DMS79 treated with DMSO at 0.1 percent for 48 hours (cell line): ENCODE measurements at regions not wholly inside any gene's neighbourhood (a gene's known extent, or its start where the extent isn't known, plus 50 kb on each side); places are given as distances from the start of the nearest gene placed in this dataset.
"Not testable (repeated sequence)": the region's sequence is repeated elsewhere in the genome, so short reads cannot be mapped to it uniquely, and the experiment has no call there.

Experiments used
- DNase-seq: peaks from one replicate; lab custom pipeline; 2025; lab: John Stamatoyannopoulos, UW

DNA sequence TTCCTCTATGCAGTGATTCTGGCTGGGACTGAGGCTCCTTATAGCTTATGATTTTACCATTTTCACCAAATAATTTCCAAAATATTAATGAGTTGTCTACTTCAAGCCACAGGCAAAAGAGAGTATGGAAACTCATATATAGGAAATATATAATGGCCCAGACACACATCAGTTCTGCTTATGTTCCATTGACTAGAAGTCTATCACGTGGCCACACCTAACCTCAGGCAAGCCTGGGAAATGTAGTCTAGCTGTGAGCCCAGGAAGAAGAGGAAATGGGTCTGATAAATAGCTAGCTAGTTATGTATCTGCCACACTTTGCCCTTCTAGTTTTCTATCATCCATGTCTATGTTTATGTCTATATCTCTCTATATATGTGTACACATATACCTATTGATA, 195.1 kb downstream of the OTOL1 start:
- DNase-seq: no peak

DNA sequence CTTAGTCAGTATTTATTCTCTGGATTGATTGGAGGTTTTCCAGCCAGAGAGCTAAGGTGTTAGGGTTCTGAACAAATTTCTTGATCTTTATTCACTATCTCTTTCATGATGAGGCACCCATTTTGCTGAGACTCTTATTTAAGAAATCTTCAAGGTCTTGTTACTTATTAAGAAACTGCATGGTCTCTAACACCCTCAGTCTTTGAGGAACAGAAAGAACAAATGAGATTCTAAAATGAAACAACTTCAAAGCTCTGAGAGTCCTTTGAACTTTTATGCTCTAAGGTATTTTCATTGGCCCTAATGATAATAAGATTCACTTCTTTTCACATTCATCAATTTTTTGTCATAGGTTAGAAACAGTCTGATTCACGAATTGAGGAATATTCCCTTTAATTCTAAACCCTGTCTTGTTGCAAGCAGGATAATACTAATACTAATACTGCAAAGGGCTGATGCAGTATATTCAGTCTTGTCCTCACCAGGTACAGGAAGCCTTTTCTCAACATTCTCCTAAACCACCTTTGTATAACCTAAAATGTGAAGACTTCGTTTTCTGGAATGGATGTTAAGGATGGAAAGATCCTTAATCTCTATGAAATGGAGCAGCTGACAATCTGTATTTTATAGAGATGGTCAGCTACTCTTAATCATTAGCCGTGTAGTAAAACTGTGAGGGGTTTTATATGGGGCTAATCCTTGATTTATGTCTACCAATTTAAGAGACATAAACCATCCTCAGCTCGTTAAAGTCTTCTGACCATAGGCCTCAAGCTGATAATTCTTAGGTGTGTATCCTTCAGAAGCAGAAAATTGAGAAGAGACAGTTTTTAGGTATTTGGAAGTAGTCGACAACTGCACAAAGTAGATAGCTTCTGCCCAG, 198.3 kb downstream of the OTOL1 start:
- DNase-seq: no peak

DNA sequence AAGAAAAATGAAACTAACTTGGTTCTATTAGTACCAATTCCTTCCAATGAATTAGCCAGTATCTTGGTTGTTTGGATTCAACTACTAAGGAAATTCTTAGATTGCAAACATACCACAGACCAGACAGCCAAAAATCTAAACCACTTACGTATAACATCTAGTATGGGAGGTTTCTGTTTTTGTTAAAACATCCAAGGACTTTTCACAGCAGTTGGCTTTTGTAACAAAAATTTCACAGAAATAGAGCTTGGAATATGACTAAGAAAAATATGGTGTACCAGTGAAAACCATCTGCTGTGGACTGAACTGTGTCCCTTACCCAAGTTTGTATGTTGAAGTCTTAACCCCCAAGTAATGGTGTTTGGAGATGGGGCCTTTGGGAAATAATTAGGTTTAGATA, 199.2 kb downstream of the OTOL1 start:
- no peak for DNase-seq

DNA sequence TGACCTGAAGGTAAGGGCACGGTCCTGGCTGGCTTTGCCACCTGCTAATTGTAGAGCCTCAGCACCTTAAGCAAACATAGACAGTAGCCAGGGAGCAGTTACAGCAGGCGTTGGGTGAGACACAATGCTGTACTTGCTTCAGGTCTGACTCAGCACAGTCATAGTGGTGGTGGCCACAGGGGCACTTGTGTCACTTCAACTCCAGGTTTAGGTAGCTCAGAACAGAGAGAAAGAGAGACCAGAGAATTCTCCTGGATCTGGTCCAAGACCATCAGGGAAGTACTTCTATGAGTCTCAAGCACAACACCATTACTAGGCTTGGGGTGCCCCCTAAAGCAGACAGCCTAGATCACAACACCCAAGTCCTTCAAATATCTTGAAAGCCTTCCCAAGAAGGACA, 204.4 kb downstream of the OTOL1 start:
- no peak for DNase-seq

DNA sequence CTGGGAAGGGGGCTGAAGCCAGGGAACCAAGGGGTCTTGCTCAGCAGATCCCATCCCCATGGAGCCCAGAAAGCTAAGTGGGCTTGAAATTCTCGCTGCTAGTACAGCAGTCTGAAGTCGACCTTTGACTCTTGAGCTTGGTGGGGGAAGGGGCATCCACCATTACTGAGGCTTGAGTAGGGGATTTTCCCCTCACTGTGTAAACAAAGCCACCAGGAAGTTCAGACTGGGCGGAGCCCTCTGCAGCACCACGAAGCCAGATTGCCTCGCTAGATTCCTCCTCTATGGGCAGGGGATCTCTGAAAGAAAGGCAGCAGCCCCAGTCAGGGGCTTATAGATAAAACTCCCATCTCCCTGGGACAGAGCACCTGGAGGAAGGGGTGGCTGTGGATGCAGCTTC, 210.6 kb downstream of the OTOL1 start:
- not testable (repeated sequence) for DNase-seq

DNA sequence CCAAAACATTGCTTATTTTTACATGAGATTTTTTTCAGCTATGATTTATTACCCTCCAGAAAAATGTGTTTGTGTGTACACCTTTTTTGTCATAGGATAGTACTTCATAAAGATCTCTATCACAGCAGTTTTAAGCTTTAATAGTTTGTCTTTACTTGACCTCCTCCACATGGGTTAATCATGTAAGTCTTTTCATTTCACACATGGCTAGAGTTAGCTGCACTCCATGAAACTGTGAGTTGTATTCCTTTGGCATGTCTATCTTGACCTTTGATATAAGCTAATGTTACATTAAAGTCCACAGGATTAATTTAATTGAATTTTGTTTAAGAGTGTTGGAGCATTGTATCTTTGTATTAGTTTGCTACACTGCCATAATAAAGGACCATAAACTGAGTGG, 217.1 kb downstream of the OTOL1 start:
- no peak for DNase-seq

DNA sequence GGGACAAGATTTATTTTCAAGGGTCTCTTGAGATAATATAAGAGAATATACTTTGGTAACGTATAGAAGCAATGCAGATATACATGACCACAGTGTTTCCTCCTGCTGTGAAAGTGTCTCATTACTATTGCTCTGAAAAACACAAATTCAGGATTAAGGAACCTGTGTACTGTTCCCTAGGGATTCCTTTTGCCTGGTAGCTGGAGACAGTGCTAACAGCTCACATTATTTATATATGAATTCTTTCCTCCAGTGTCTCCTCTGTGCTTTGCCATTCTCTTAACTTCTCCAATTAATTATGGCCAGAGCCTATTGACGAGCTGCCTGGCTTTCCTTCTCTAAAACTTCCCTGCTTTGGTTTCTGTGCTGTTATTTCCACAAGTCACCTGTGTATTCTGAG, 235.4 kb downstream of the OTOL1 start:
- DNase-seq: no peak

DNA sequence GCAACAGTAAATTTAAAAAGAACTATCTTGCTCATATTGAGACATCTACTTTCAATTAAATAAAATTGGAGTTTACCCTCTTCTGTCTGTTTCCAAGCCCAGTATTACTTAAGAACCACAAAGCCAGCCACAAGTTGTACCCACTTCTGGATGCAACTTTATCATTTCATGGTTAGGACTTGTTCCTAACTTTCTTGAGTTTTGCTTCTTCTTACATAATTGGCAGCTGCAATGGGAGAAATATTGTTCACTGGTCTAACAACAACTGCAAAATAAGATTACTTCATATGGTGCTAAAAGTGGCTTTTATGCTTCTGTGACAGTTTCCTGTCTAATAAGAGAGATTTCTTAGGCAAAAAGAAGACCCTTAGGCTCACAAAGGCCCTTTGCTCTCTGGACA, 240.6 kb downstream of the OTOL1 start:
- DNase-seq: no peak

DNA sequence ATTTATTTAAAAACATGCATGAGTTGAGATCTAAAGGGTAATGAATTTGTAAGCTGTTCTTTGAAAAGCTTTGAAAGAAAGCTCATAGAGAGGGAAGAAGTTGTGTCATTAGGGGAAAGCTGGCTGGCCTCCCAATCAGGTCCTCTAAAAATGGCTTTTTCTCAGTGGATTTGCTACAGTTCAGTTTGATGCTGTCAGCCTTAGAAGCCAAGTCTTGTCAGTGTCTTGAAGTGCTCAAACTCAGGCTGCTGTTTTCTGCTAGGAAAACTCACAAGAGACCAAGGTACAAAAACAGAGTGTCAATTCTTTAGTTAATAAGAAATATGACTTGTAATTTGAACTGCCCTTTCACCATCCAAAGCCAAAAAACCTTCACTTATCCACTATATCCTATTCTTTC, 243.8 kb downstream of the OTOL1 start:
- no peak for DNase-seq

DNA sequence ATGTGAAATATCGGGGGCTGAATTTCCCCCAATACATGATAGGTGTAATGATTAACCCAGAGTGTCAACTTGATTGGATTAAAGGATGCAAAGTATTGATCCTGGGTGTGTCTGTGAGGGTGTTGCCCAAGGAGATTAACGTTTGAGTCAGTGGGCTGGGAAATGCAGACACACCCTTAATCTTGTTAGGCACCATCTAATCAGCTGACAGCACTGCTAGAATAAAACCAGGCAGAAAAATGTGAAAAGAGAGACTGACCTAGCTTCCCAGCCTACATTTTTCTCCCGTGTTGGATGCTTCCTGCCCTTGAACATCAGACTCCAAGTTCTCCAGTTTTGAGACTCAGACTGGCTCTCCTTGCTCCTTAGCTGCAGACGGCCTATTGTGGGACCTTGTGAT, 247.8 kb downstream of the OTOL1 start:
- no peak for DNase-seq

DNA sequence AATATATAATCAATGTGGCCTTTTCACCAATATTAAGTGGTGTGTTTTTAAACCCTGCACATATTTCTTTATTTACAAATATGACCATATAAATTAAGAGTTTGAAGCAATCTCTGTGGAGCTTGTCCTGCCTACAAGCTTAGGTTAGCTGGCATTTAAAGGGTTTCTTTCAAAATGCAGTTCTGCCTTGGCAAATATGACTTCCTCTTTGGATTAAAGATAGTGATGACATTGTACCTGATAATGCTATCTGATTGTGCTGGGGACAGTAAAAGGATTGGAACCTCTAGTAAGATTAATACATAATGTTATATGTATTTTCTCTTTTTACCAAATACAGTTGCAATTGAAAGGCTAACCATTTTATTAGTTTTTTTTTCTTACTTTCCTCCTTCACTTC, 249.1 kb downstream of the OTOL1 start:
- no peak for DNase-seq

DNA sequence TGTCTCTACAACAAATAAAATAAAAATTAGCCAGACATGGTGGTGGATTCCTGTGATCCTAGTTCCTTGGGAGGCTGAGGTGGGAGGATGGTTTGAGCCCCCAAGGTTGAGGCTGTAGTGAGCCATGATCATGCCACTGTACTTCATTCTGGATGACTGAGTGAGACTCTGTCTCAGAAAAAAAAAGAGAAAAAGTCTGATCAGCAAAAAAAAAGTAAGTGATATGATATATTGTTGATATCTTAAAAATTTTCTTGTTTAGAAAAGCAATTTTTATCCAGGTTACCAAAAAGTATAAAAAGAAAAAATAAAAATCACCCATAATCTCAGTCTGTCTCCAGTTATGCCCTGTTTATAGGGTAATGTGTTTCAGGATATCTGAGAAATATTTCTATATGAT, 251.4 kb downstream of the OTOL1 start:
- no peak for DNase-seq

DNA sequence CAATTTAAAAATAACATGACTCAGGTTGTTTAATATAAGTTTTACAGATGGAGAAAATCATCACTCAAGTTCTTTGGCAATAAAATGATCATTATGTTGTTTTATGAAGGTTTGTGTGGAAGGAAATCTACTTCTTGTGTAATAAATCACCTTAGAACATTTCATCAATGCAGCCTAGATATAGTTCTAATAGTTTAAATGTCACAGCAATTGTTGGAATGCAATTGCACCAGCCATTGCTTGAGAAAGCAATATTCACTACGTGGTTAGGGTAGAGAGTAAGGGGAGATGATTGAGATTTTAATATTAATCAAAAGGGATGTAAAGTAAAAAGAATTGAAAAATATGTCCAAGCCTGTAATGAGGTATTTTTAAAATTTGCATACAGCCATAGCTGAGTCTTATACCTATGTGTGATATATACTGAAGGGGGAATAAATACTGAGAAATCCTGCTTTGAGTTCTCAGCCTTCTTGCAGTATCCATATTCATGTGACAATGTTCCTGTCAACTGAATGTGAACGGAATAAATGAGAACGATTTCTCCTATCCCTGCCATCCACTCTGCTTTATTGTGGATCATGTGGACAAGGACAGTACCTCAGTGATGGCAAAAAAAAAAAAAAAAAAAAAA, 257.9 kb downstream of the OTOL1 start:
- no peak for DNase-seq

DNA sequence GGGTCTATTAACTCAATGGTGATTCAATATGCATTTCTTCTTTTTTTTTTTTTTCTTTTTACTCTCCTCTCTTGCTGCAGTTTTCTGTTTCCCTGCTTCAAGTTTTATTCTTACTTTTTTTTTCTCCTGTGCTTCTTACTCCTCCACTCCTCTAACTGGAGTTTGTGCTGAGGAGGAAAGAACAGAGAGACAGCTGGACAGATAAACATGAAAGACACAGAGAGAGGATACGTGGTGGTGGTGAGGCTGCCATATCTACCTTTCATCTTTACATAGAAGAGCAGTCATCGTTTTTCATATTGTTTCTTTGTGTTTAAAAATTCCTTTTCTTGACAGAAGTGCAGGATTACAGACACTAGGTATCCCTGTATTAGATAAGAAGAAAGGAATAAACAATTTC, 262.8 kb downstream of the OTOL1 start:
- DNase-seq: no peak

DNA sequence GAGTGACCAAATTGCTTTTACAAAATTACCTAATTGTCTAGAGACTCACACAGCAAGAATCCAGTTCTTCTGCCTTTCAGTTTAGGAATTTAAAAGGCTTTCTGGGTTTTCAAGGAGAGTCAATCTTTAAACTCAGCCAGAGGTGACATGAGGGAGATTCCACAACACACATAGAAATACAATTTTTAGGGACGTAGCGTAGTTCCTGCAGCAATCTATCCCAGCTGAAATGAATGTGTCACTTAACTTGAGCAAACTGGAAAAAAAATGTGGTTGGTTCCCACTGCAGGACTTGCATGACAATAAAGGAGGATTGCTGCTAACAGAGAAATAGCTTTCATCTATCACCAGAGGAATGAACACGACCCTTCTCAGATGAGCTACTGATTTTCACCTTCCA, 269.7 kb downstream of the OTOL1 start:
- DNase-seq: no peak

DNA sequence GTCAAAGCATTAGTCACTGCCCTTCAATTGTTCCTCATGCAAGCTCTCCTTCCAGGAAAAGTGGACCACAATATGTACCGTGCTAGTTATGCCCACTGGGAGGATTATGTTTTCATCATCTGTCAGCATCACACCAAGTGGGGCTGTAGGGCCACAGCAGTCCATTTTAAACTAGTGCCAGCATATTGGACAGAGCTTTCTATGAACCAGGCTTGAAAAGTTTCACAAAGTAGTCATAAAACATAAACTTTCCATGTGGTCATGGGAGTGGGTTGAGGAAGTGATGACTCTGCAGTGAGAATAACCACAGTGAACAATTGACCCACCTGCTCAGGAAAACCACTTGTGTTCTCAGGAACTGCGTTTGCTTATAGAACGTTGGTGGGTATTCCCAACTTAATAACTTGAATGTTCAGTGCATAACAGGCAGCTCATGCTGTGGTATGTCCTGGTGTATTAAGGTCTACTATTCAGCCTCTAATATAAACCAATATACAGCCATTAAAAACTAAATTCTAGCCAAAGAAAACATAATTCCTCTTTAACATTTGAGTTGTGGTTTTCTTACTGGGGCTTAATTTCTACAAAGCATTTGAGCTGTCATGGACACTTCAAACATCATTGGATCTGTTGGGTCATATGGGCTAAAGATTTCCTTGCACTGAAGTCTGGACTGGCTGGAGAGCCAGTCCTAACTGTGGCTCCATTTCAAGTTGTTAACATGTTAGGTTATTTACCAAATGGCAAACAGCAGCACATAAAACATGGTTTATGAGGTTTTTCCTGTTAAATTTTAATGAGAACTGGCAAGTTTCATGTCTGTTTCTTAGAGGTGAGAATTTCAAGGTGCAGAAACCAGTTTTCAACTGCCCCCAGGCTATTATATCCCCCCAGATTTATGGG, 274.1 kb downstream of the OTOL1 start:
- DNase-seq: no peak

DNA sequence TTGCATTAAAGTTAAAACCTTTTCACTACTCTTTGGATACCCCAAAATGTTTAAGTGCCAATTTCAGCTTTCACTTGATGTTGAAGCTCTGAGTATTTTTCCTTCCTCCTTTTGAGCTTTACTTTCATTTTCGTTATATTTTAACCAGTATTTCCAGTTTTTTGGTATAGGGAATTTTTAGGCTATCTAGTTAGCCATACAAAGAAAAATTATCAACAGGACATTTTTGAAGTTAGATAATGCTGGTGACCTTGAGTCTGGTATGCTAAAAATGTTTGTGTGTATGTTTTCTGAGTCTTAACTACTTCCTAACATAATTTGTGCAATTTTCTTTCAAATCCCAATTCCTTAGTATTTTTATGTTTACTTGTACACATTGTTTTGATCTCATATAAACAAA, 284.8 kb downstream of the OTOL1 start:
- no peak for DNase-seq

DNA sequence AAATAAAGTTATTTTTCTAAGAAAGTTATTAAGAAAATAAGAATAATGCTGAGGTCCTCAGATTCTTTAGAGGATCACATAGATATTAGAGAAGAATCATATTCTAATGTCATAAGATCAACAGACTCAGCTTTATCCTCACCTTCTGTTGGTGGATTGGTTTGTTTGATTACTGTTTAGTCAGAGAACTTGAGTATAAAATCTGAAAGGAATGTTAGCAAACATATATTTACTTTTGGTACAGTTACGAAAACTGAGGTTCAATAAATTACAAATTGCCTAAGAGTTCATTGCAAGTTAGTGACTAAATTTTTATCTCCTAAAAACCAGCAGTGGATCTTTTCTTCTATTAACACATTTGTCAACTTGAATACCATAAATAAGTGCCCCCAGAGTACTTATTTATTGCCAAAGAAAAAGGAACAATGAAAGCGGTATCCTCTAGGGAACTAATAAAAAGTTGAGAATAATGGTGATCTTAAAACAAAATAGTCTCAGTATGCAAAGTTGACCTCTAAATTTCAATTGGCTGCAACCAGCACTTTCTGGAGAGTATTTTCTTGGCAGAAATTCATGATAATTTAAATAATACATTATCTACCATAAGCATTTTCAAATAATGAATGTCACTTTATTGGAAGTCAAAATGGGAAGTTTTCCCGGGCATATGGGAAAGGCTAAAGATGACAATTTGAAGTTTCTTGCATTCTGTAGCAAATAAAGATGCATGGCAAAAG, 296.8 kb downstream of the OTOL1 start:
- no peak for DNase-seq

DNA sequence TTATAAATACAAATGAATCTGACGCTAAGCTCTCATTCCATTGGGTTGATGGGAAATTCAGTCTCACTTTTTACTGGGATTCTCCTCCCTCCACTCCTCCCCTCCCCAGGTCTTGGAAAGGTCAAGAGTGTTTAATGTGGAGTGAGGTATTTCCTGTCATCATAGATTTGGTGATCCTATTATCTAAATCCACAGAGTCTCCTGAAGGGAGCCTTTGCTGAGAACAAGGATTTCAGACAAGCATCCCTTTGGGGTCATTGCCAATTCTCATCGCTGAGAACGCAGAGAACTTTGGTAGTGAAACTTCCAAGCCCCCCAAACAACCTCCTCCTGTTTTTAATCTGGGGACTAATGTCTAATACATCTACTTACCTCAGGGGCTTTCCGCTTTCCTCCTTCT, 297.9 kb downstream of the OTOL1 start:
- DNase-seq: no peak

DNA sequence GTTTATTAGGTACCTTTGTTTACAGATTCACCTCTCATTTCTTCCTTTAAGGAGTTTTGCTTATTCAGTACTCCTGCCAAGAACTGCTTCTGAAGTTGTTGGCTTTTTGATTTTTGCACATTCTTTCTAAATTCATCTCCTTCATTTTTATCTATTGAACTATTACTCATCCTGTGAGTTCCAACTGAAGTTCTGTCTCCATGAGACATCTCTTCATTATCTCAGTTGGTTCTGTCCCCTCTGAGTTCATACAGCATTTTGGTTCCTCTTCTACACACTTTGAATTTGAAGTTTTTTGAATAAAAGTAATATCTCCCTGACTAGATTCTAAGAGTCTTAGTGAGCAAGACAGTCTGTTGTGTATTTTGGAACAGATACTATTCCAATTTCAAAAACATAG, 299.7 kb downstream of the OTOL1 start:
- DNase-seq: no peak

DNA sequence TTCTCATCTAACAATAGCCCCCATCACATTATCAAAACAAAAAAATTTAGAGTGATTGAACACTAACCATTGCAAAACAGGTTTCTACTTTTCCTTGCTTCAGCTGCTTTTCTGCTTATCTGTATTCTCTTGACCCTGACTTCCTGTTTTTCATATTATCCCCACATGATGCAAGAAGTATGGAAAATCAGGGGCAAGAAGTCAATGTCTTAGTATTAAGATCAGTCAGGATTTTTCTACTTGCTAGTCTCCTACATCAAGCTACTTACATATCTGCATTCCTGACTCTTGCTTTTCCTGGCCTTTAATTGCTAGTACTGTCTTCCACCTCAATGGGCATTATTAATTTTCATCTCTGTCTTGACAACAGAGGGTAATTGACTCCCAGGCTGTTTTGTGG, 300.2 kb downstream of the OTOL1 start:
- no peak for DNase-seq

DNA sequence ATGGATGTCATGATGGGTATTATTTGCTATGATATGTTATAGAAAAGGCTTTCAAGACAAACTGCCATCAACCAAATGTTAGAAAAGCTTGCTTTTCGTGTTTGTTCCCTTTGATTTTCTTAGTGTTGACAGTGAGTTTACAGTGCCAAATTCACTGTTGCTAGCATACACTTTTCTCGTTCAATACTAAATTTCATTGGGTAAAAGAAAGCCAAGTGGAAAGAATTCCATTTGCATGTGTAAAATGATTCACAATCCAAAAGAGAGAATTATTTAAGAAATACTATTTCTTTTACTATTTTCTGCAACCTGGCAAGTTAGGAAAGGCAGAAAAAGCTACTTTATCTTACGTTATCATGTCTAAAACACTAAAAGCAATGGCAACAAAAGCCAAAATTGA, 301.4 kb downstream of the OTOL1 start:
- no peak for DNase-seq
